Vagina (tissue), 2 donors: ENCODE measurements at regions not wholly inside any gene's neighbourhood (a gene's known extent, or its start where the extent isn't known, plus 50 kb on each side); places are given as distances from the start of the nearest gene placed in this dataset.
"Not testable (repeated sequence)": the region's sequence is repeated elsewhere in the genome, so short reads cannot be mapped to it uniquely, and the experiment has no call there.

Experiments used
- POLR2A ChIP-seq, 2 donors: fragments of 450-650 bp; IDR thresholded peaks; one replicate each; pipeline ENCODE4 v1.6.1; 2017; ENCODE audit warnings: antibody characterized with exemption in 2 of 2, mild to moderate bottlenecking in 2 of 2, moderate library complexity in 2 of 2
- POLR2AphosphoS5 ChIP-seq, 2 donors: sonication (generic); formaldehyde crosslinking; IDR thresholded peaks; one replicate each; pipeline ENCODE4 v1.9.0; 2017; ENCODE audit warnings: antibody characterized with exemption in 2 of 2, mild to moderate bottlenecking in 2 of 2, low read depth in 1 of 2; ENCODE audit not compliant: insufficient read depth in 1 of 2
- TF ChIP-seq, protein P1 (sequence below), 3 experiments: fragments of 450-650 bp in 2 of 3; fragments of 200-600 bp in 1 of 3; sonication (generic) in 1 of 3; IDR thresholded peaks; one replicate each; pipeline ENCODE4 v1.5.1; 2017 to 2019; ENCODE audit warnings: antibody characterized with exemption in 3 of 3, mild to moderate bottlenecking in 2 of 3, moderate library complexity in 2 of 3

DNA sequence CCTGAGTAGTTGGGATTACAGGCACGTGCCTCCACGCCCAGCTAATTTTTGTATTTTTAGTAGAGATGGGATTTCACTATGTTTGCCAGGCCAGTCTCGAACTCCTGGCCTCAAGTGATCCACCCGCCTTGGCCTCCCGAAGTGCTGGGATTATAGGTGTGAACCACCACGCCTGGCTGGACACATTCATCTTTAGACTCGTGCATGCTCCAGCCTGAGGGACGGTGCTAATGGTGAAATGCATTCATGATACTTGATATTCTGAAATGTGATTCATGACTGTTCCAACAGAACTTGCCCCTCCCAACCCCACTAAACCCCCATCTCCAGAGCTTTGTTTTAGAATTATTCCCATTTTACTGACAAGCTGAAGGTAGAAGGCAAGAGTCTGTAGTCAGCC lies 71.0 kb downstream of the SPRING1 start:
- TF ChIP-seq POLR2AphosphoS5 (IDR thresholded peaks at IDR 0.05; ENCODE audit: insufficient read depth in 1 of 2, low read depth in 1 of 2); POLR2A (IDR thresholded peaks at IDR 0.05): not testable (repeated sequence)
- TF ChIP-seq, protein P1, sequence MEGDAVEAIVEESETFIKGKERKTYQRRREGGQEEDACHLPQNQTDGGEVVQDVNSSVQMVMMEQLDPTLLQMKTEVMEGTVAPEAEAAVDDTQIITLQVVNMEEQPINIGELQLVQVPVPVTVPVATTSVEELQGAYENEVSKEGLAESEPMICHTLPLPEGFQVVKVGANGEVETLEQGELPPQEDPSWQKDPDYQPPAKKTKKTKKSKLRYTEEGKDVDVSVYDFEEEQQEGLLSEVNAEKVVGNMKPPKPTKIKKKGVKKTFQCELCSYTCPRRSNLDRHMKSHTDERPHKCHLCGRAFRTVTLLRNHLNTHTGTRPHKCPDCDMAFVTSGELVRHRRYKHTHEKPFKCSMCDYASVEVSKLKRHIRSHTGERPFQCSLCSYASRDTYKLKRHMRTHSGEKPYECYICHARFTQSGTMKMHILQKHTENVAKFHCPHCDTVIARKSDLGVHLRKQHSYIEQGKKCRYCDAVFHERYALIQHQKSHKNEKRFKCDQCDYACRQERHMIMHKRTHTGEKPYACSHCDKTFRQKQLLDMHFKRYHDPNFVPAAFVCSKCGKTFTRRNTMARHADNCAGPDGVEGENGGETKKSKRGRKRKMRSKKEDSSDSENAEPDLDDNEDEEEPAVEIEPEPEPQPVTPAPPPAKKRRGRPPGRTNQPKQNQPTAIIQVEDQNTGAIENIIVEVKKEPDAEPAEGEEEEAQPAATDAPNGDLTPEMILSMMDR (IDR thresholded peaks at IDR 0.05) = not testable (repeated sequence)
